ENCODE measurements at regions not wholly inside any gene's neighbourhood (a gene's known extent, or its start where the extent isn't known, plus 50 kb on each side); places are given as distances from the start of the nearest gene placed in this dataset.

- no peak for TF ChIP-seq CTCF (IDR thresholded peaks at IDR 0.05; ENCODE audit: control insufficient read depth, extremely low read depth, insufficient read depth)
- DNase-seq (ENCODE audit: low read depth) = no peak
- no peak overlapping the region for H3K4me3 ChIP-seq (ENCODE audit: low read depth, low read length)
Observed at GRCh38 chr7:25368599-25369201, 140.4 kb upstream of the NPVF start.

DNA sequence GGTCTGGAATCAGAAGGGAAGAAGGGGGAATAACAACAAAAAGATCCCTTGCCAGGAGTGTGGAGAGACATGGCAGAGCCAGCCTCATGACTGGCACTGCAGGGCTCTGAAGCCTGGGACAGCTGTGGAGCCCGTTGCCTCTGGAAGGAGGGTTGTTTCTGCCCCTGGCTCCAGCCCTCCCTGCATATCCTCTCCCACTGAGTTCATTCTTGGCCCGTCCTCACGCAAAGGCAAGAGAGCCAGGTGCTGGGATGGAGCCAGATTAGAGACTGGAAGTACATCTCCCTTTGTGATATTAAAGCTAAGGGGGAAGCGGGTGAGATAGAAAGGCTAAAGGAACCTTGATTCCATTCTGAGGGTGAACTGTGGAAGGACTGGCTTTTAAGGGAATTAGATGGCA is 141.5 kb upstream of the NPVF start:
- H3K4me3 ChIP-seq (ENCODE audit: low read depth, low read length) = no peak overlapping the region
- TF ChIP-seq CTCF (IDR thresholded peaks at IDR 0.05; ENCODE audit: control insufficient read depth, extremely low read depth, insufficient read depth) = no peak
- DNase-seq (ENCODE audit: low read depth) = no peak

DNA sequence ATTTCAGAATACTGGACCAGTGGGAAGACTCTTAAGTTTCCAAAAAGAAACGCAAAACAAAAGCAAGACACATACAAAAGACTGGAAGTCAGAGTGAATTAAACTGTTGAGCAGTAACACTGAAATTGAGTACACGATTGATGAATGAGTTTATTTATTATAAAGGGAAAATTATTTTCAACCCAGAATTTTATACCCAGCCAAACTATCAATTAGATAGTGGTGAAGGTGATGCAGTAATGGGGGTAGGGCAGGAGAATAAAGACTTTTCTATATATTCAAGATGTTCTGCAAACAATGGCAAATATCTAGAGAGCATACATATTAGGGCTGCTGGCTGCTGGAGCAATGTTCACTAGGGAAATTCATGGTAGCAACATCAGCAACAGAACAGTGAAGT is 143.7 kb upstream of the NPVF start:
- H3K4me3 ChIP-seq (ENCODE audit: low read depth, low read length) = no peak overlapping the region
- DNase-seq (ENCODE audit: low read depth) = no peak
- no peak for TF ChIP-seq CTCF (IDR thresholded peaks at IDR 0.05; ENCODE audit: control insufficient read depth, extremely low read depth, insufficient read depth)

GRCh38 chr7:25375805-25376600 is 147.7 kb upstream of the NPVF start:
- no peak for TF ChIP-seq CTCF (IDR thresholded peaks at IDR 0.05; ENCODE audit: control insufficient read depth, extremely low read depth, insufficient read depth)
- no peak overlapping the region for H3K4me3 ChIP-seq (ENCODE audit: low read depth, low read length)
- no peak for DNase-seq (ENCODE audit: low read depth)

DNA sequence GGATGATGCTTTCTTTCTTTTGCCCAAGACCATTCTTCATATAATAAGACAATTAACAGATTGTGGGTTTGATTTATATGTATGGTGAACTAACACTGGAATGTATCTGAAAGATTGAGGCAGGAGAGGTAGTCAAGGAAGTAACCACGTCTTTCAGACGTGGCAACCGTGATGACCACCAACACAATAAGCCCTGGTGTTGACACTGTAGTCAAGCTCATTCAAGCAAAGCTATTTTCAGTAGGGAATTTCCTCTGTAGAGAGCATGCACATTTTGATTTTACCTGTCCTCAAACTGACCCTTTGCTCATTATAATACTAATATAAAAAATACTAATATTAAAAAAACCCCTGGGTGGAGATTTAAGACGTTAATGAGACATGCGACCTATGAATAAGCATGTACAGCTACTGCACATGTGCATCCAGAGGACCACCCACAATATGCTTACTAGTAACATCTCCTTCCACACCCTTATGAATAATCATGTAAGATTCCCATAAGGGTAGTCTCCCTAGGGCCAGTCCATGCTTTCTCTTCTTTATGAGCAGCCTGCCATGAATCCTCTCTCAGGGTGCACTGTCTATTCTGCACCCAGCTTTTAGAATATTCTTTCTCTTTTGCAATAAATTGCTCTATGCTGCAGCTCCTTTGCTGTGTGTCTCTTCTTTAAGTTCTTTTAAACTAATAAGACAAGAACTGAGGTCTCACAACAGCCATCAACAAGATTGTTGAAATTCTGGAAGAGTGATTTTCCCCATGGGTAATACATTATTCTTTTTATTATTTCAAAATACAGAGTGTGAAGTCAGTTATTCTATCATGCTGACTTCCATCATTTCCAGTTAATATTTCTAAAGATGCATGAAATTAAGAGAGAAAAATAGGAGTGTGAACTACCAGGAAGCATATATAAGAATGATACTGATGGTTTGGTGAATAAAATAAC is 151.3 kb upstream of the NPVF start:
- DNase-seq (ENCODE audit: low read depth) = no peak
- no peak overlapping the region for H3K4me3 ChIP-seq (ENCODE audit: low read depth, low read length)
- TF ChIP-seq CTCF (IDR thresholded peaks at IDR 0.05; ENCODE audit: control insufficient read depth, extremely low read depth, insufficient read depth) = no peak

DNA sequence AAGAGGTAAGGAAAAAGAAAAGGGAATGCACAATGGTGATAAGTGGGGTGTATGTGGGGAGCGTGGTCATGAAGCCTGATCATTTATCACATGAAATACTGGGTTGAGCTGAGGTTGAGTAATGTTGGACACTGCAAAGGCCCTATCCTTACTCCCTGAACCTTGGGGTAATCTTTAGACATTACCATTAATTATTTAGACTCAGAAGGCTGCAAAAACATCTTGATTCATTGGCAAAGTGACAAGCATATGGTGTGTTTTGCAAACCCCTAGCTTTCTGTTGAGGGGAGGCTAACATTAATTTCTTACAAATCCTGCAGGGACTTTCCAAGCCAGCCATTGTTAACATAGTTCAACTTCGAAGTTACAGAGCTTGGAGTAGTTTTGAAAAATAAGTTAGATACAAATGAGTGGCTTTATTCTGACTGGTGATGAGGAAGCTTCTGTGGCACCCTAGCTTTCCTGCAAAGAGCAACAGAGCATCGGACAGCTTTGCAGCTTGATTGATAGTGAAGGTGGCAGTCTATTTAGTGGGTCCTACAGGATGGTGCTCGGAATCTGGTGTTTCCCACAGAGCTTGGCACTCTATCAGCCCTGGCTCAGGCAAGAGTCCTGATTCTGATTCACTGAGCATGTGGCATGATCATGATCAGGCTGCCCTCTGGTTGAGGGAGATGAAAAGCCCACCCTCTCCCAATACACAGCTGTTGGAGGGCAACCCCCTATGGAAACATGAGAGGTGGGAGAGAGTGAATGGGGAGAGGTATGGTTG is 153.7 kb upstream of the NPVF start:
- no peak for DNase-seq (ENCODE audit: low read depth)
- no peak for TF ChIP-seq CTCF (IDR thresholded peaks at IDR 0.05; ENCODE audit: control insufficient read depth, extremely low read depth, insufficient read depth)
- no peak overlapping the region for H3K4me3 ChIP-seq (ENCODE audit: low read depth, low read length)

Data from LNCaP clone FGC (cell line).